Epidermal melanocyte (primary cell): ENCODE measurements at regions not wholly inside any gene's neighbourhood (a gene's known extent, or its start where the extent isn't known, plus 50 kb on each side); places are given as distances from the start of the nearest gene placed in this dataset.
"Not testable (repeated sequence)": the region's sequence is repeated elsewhere in the genome, so short reads cannot be mapped to it uniquely, and the experiment has no call there.

Experiments used
- DNase-seq: peaks from one replicate; pipeline ENCODE4 v3.0.0; 2011; ENCODE audit warnings: low spot score; ENCODE audit not compliant: insufficient read length

GRCh38 chr9:21533597-21533996, 51.5 kb upstream of the IFNE start:
- DNase-seq = no peak

GRCh38 chr9:21535396-21535795, 53.3 kb upstream of the IFNE start:
- no peak for DNase-seq

GRCh38 chr9:21542787-21543186, 60.7 kb upstream of the IFNE start:
- DNase-seq = no peak

- DNase-seq = no peak
Observed at GRCh38 chr9:21543187-21543586, 61.1 kb upstream of the IFNE start.

- not testable (repeated sequence) for DNase-seq
Observed at GRCh38 chr9:21543816-21544215, 61.7 kb upstream of the IFNE start.

- DNase-seq = no peak
Observed at GRCh38 chr9:21546949-21547348, 64.8 kb upstream of the IFNE start.

GRCh38 chr9:21549251-21549765, 67.2 kb upstream of the IFNE start:
- DNase-seq = no peak

GRCh38 chr9:21549890-21550289, 67.8 kb upstream of the IFNE start:
- no peak for DNase-seq

- no peak for DNase-seq
Observed at GRCh38 chr9:21550392-21550791, 68.3 kb upstream of the IFNE start.

- no peak for DNase-seq
Observed at GRCh38 chr9:21551401-21551800, 69.3 kb upstream of the IFNE start.

GRCh38 chr9:21552244-21553170, 70.4 kb upstream of the IFNE start:
- DNase-seq = no peak

- DNase-seq = no peak
Observed at GRCh38 chr9:21553441-21553840, 71.3 kb upstream of the IFNE start.

GRCh38 chr9:21554813-21555212, 72.7 kb upstream of the IFNE start:
- no peak for DNase-seq

GRCh38 chr9:21555911-21556310, 73.8 kb upstream of the IFNE start:
- DNase-seq = no peak

- no peak for DNase-seq
Observed at GRCh38 chr9:21556581-21557427, 74.7 kb upstream of the IFNE start.

GRCh38 chr9:21557428-21557768, 75.3 kb upstream of the IFNE start:
- DNase-seq = no peak

GRCh38 chr9:21558079-21558478, 76.0 kb upstream of the IFNE start:
- no peak for DNase-seq

GRCh38 chr9:21558615-21559401, 76.7 kb upstream of the IFNE start:
- DNase-seq = no peak

GRCh38 chr9:21559402-21560280, 77.5 kb upstream of the IFNE start:
- DNase-seq = peak; percentile 51

GRCh38 chr9:21560281-21560745, 78.2 kb upstream of the IFNE start:
- no peak for DNase-seq
